Neural progenitor cell (in vitro differentiated cells): ENCODE measurements at regions not wholly inside any gene's neighbourhood (a gene's known extent, or its start where the extent isn't known, plus 50 kb on each side); places are given as distances from the start of the nearest gene placed in this dataset.

Source experiments
- DNase-seq: peaks from one replicate; pipeline ENCODE4 v3.0.0-alpha.2; 2016; ENCODE audit warnings: low spot score
- H2AFZ ChIP-seq: fragments of 200-600 bp; sonication (generic); replicated peaks from 2 replicates; pipeline ENCODE4 v1.6.1; 2016; ENCODE audit warnings: antibody characterized with exemption
- H3F3A ChIP-seq: fragments of 200-600 bp; sonication (generic); 2 replicates; pipeline ENCODE4 v1.6.1; 2016; ENCODE audit warnings: antibody characterized with exemption, low read depth
- H3K27ac ChIP-seq: fragments of 200-600 bp; sonication (generic); 2 replicates; pipeline ENCODE4 v1.5.1; 2016; ENCODE audit warnings: mild to moderate bottlenecking
- H3K27me3 ChIP-seq: fragments of 200-600 bp; sonication (generic); 2 replicates; pipeline ENCODE4 v1.6.1; 2016; ENCODE audit warnings: mild to moderate bottlenecking, moderate library complexity
- H3K36me3 ChIP-seq: fragments of 200-600 bp; sonication (generic); 2 replicates; pipeline ENCODE4 v1.5.1; 2016
- H3K4me1 ChIP-seq: fragments of 200-600 bp; sonication (generic); 2 replicates; pipeline ENCODE4 v1.6.1; 2016; ENCODE audit warnings: mixed run types
- H3K4me2 ChIP-seq: fragments of 200-600 bp; sonication (generic); 2 replicates; pipeline ENCODE4 v1.6.1; 2016
- H3K4me3 ChIP-seq: fragments of 200-600 bp; sonication (generic); 2 replicates; pipeline ENCODE4 v1.5.1; 2016
- H3K79me2 ChIP-seq: fragments of 200-600 bp; sonication (generic); 2 replicates; pipeline ENCODE4 v1.6.1; 2016; ENCODE audit warnings: low read depth
- H3K9ac ChIP-seq: fragments of 200-600 bp; sonication (generic); 2 replicates; pipeline ENCODE4 v1.6.1; 2016
- H3K9me3 ChIP-seq: fragments of 200-600 bp; sonication (generic); 2 replicates; pipeline ENCODE4 v1.5.1; 2016; ENCODE audit warnings: low read depth
- H4K20me1 ChIP-seq: fragments of 200-600 bp; sonication (generic); 2 replicates; pipeline ENCODE4 v1.6.1; 2016; ENCODE audit warnings: low read depth
- H3K27ac Mint-ChIP-seq: 3 replicates; pipeline ENCODE4 v1.8.0; 2021; ENCODE audit warnings: mixed read lengths
- H3K27me3 Mint-ChIP-seq: 2 replicates; pipeline ENCODE4 v1.8.0; 2022; ENCODE audit warnings: low read depth, mild to moderate bottlenecking, inconsistent platforms, moderate library complexity, mixed read lengths; ENCODE audit not compliant: insufficient read depth
- H3K36me3 Mint-ChIP-seq: 3 replicates; pipeline ENCODE4 v1.8.0; 2021; ENCODE audit warnings: mixed read lengths
- H3K4me1 Mint-ChIP-seq: 3 replicates; pipeline ENCODE4 v1.8.0; 2021; ENCODE audit warnings: mixed read lengths
- H3K4me3 Mint-ChIP-seq: 3 replicates; pipeline ENCODE4 v1.8.0; 2021; ENCODE audit warnings: mild to moderate bottlenecking, moderate library complexity, mixed read lengths
- H3K9me3 Mint-ChIP-seq: 3 replicates; pipeline ENCODE4 v1.8.0; 2020; ENCODE audit warnings: mixed read lengths
- CTCF ChIP-seq: fragments of 200-600 bp; sonication (generic); IDR thresholded peaks from 2 replicates; pipeline ENCODE4 v1.5.1; 2017; ENCODE audit warnings: antibody characterized with exemption, mild to moderate bottlenecking
- EZH2 ChIP-seq: fragments of 200-600 bp; sonication (generic); IDR thresholded peaks from 2 replicates; pipeline ENCODE4 v1.6.1; 2017; ENCODE audit warnings: antibody characterized with exemption, mild to moderate bottlenecking, moderate library complexity
- EZH2phosphoT487 ChIP-seq: fragments of 200-600 bp; sonication (generic); IDR thresholded peaks from 2 replicates; pipeline ENCODE4 v1.6.1; 2017; ENCODE audit warnings: antibody characterized with exemption

GRCh38 chr4:176464748-176465147 is 145.0 kb downstream of the SPCS3 start:
- no peak overlapping the region for H3K27ac ChIP-seq
- DNase-seq, result no peak
- no peaks in the 10 kb centered on the region for H3K79me2 ChIP-seq
- no peaks in the 10 kb centered on the region for H3K36me3 Mint-ChIP-seq
- TF ChIP-seq EZH2phosphoT487 (no peak), CTCF (no peak), EZH2 (no peak)
- no peak overlapping the region for H2AFZ ChIP-seq
- no peaks in the 10 kb centered on the region for H4K20me1 ChIP-seq
- H3K27me3 Mint-ChIP-seq, result no peaks in the 10 kb centered on the region
- H3K4me3 ChIP-seq, result no peak overlapping the region
- no peak overlapping the region for H3K4me2 ChIP-seq
- no peak overlapping the region for H3K9ac ChIP-seq
- H3K4me3 Mint-ChIP-seq, result no peak overlapping the region
- no peaks in the 10 kb centered on the region for H3K4me1 Mint-ChIP-seq
- no peaks in the 10 kb centered on the region for H3K4me1 ChIP-seq
- H3K27ac Mint-ChIP-seq, result no peak overlapping the region
- no peaks in the 10 kb centered on the region for H3K9me3 Mint-ChIP-seq
- H3K27me3 ChIP-seq, result no peaks in the 10 kb centered on the region
- H3F3A ChIP-seq, result no peaks in the 10 kb centered on the region
- no peaks in the 10 kb centered on the region for H3K9me3 ChIP-seq
- no peaks in the 10 kb centered on the region for H3K36me3 ChIP-seq

GRCh38 chr4:176467001-176467400 is 147.2 kb downstream of the SPCS3 start:
- H3F3A ChIP-seq, result no peaks in the 10 kb centered on the region
- no peaks in the 10 kb centered on the region for H3K9me3 ChIP-seq
- no peak overlapping the region for H3K27ac ChIP-seq
- no peaks in the 10 kb centered on the region for H3K27me3 Mint-ChIP-seq
- H2AFZ ChIP-seq, result no peak overlapping the region
- no peak for TF ChIP-seq EZH2
- no peak for TF ChIP-seq EZH2phosphoT487
- no peak for TF ChIP-seq CTCF
- no peak overlapping the region for H3K27ac Mint-ChIP-seq
- no peak overlapping the region for H3K4me3 Mint-ChIP-seq
- DNase-seq, result no peak
- no peaks in the 10 kb centered on the region for H3K4me1 ChIP-seq
- H3K79me2 ChIP-seq, result no peaks in the 10 kb centered on the region
- H4K20me1 ChIP-seq, result no peaks in the 10 kb centered on the region
- H3K9me3 Mint-ChIP-seq, result no peaks in the 10 kb centered on the region
- no peaks in the 10 kb centered on the region for H3K36me3 Mint-ChIP-seq
- H3K4me2 ChIP-seq, result no peak overlapping the region
- no peaks in the 10 kb centered on the region for H3K27me3 ChIP-seq
- no peaks in the 10 kb centered on the region for H3K4me1 Mint-ChIP-seq
- no peak overlapping the region for H3K4me3 ChIP-seq
- no peak overlapping the region for H3K9ac ChIP-seq
- no peaks in the 10 kb centered on the region for H3K36me3 ChIP-seq

GRCh38 chr4:176469546-176469945 is 149.8 kb downstream of the SPCS3 start:
- Histone ChIP-seq H3K27ac (no peak overlapping the region), H4K20me1 (no peaks in the 10 kb centered on the region), H3K36me3 (no peaks in the 10 kb centered on the region), H3K4me1 (no peaks in the 10 kb centered on the region), H3F3A (no peaks in the 10 kb centered on the region), H3K4me2 (no peak overlapping the region), H2AFZ (no peak overlapping the region), H3K9ac (no peak overlapping the region), H3K27me3 (no peaks in the 10 kb centered on the region), H3K4me3 (no peak overlapping the region), H3K9me3 (no peaks in the 10 kb centered on the region), H3K79me2 (no peaks in the 10 kb centered on the region)
- TF ChIP-seq EZH2 (no peak), EZH2phosphoT487 (no peak), CTCF (no peak)
- H3K9me3 Mint-ChIP-seq, result peaks cover 3% of the 10 kb centered on the region
- no peak overlapping the region for H3K27ac Mint-ChIP-seq
- no peaks in the 10 kb centered on the region for H3K27me3 Mint-ChIP-seq
- H3K4me1 Mint-ChIP-seq, result no peaks in the 10 kb centered on the region
- no peak for DNase-seq
- no peak overlapping the region for H3K4me3 Mint-ChIP-seq
- H3K36me3 Mint-ChIP-seq, result no peaks in the 10 kb centered on the region

GRCh38 chr4:176470671-176471070 is 150.9 kb downstream of the SPCS3 start:
- Histone ChIP-seq H3K27ac (no peak overlapping the region), H3K4me2 (no peak overlapping the region), H2AFZ (no peak overlapping the region), H3K79me2 (no peaks in the 10 kb centered on the region), H3K9me3 (no peaks in the 10 kb centered on the region), H3K9ac (no peak overlapping the region), H3K27me3 (no peaks in the 10 kb centered on the region), H3K36me3 (no peaks in the 10 kb centered on the region), H3K4me1 (no peaks in the 10 kb centered on the region), H4K20me1 (no peaks in the 10 kb centered on the region), H3F3A (no peaks in the 10 kb centered on the region), H3K4me3 (no peak overlapping the region)
- DNase-seq, result no peak
- H3K4me3 Mint-ChIP-seq, result no peak overlapping the region
- no peak overlapping the region for H3K27ac Mint-ChIP-seq
- H3K27me3 Mint-ChIP-seq, result no peaks in the 10 kb centered on the region
- no peaks in the 10 kb centered on the region for H3K4me1 Mint-ChIP-seq
- H3K36me3 Mint-ChIP-seq, result no peaks in the 10 kb centered on the region
- TF ChIP-seq EZH2 (no peak), CTCF (no peak), EZH2phosphoT487 (no peak)
- H3K9me3 Mint-ChIP-seq, result peaks cover 7% of the 10 kb centered on the region
